Inflammatory macrophage treated with lipopolysaccharide for 1 hour (primary cell): ENCODE measurements at regions not wholly inside any gene's neighbourhood (a gene's known extent, or its start where the extent isn't known, plus 50 kb on each side); places are given as distances from the start of the nearest gene placed in this dataset.
"Not testable (repeated sequence)": the region's sequence is repeated elsewhere in the genome, so short reads cannot be mapped to it uniquely, and the experiment has no call there.

ENCODE experiments used
- DNase-seq, 2 donors: peaks; one replicate each; pipeline ENCODE4 v3.0.0-alpha.2; 2020 to 2022

- DNase-seq: no peak
Measured at GRCh38 chr12:13924286-13924685, 57.1 kb downstream of the GRIN2B start.

- no peak for DNase-seq
Measured at GRCh38 chr12:13918897-13919296, 62.5 kb downstream of the GRIN2B start.

- DNase-seq: no peak
Measured at GRCh38 chr12:13915096-13915495, 66.3 kb downstream of the GRIN2B start.

- DNase-seq: no peak
Measured at GRCh38 chr12:13913371-13913770, 68.0 kb downstream of the GRIN2B start.

GRCh38 chr12:13911756-13912554 is 69.4 kb downstream of the GRIN2B start:
- no peak for DNase-seq

- DNase-seq: no peak
Measured at GRCh38 chr12:13905794-13906193, 75.6 kb downstream of the GRIN2B start.

- no peak for DNase-seq
Measured at GRCh38 chr12:13900718-13901117, 80.7 kb downstream of the GRIN2B start.

GRCh38 chr12:13898387-13898786 is 83.0 kb downstream of the GRIN2B start:
- DNase-seq: not testable (repeated sequence)

GRCh38 chr12:13897811-13898210 is 83.6 kb downstream of the GRIN2B start:
- no peak for DNase-seq

- DNase-seq: no peak
Measured at GRCh38 chr12:13896063-13896626, 85.3 kb downstream of the GRIN2B start.

GRCh38 chr12:13891902-13892301 is 89.5 kb downstream of the GRIN2B start:
- DNase-seq: no peak

- no peak for DNase-seq
Measured at GRCh38 chr12:13890943-13891342, 90.5 kb downstream of the GRIN2B start.

- no peak for DNase-seq
Measured at GRCh38 chr12:13887779-13888388, 93.5 kb downstream of the GRIN2B start.

- no peak for DNase-seq
Measured at GRCh38 chr12:13882176-13882575, 99.2 kb downstream of the GRIN2B start.

- DNase-seq: no peak
Measured at GRCh38 chr12:13880613-13881012, 100.8 kb downstream of the GRIN2B start.

- DNase-seq: no peak
Measured at GRCh38 chr12:13875744-13876143, 105.7 kb downstream of the GRIN2B start.

GRCh38 chr12:13870255-13870654 is 111.1 kb downstream of the GRIN2B start:
- no peak for DNase-seq

- peak; percentile 44 to 65 for DNase-seq
Measured at GRCh38 chr12:13864081-13864673, 117.2 kb downstream of the GRIN2B start.

GRCh38 chr12:13857750-13858149 is 123.7 kb downstream of the GRIN2B start:
- no peak for DNase-seq

- no peak for DNase-seq
Measured at GRCh38 chr12:13853471-13853870, 127.9 kb downstream of the GRIN2B start.

GRCh38 chr12:13851828-13852227 is 129.6 kb downstream of the GRIN2B start:
- DNase-seq: no peak

GRCh38 chr12:13849456-13849855 is 131.9 kb downstream of the GRIN2B start:
- DNase-seq: no peak

GRCh38 chr12:13843841-13844240 is 137.6 kb downstream of the GRIN2B start:
- DNase-seq: no peak

GRCh38 chr12:13841358-13841757 is 140.0 kb downstream of the GRIN2B start:
- DNase-seq: no peak
